GM18498 (cell line): ENCODE measurements at regions not wholly inside any gene's neighbourhood (a gene's known extent, or its start where the extent isn't known, plus 50 kb on each side); places are given as distances from the start of the nearest gene placed in this dataset.

ENCODE experiments used
- ATAC-seq: cut with Tn5 transposase; IDR thresholded peaks from one replicate; pipeline ENCODE4 v1.9.1; 2021; ENCODE audit warnings: mild to moderate bottlenecking, moderate library complexity; ENCODE audit not compliant: unreplicated experiment

- ATAC-seq = no peak
These were observed 1144.6 kb upstream of the CDH2 start for GRCh38 chr18:29321561-29321960.

- ATAC-seq = no peak
These were observed 1136.4 kb upstream of the CDH2 start for GRCh38 chr18:29313312-29313711.

- ATAC-seq = no peak
These were observed 1134.7 kb upstream of the CDH2 start for GRCh38 chr18:29311580-29311979.

GRCh38 chr18:29309366-29309765 is 1132.4 kb upstream of the CDH2 start:
- no peak for ATAC-seq

GRCh38 chr18:29307982-29308381 is 1131.1 kb upstream of the CDH2 start:
- no peak for ATAC-seq

GRCh38 chr18:29307231-29307630 is 1130.3 kb upstream of the CDH2 start:
- no peak for ATAC-seq

GRCh38 chr18:29305516-29305915 is 1128.6 kb upstream of the CDH2 start:
- ATAC-seq = no peak

- ATAC-seq = no peak
These were observed 1124.1 kb upstream of the CDH2 start for GRCh38 chr18:29301048-29301447.

- ATAC-seq = no peak
These were observed 1108.5 kb upstream of the CDH2 start for GRCh38 chr18:29285471-29285870.

- no peak for ATAC-seq
These were observed 1094.6 kb upstream of the CDH2 start for GRCh38 chr18:29271501-29271900.

- no peak for ATAC-seq
These were observed 1082.9 kb upstream of the CDH2 start for GRCh38 chr18:29259838-29260237.

GRCh38 chr18:29254123-29254522 is 1077.2 kb upstream of the CDH2 start:
- ATAC-seq = no peak

- no peak for ATAC-seq
These were observed 1074.8 kb upstream of the CDH2 start for GRCh38 chr18:29251681-29252080.

- no peak for ATAC-seq
These were observed 1073.9 kb upstream of the CDH2 start for GRCh38 chr18:29250843-29251242.

- no peak for ATAC-seq
These were observed 1073.3 kb upstream of the CDH2 start for GRCh38 chr18:29250259-29250658.

GRCh38 chr18:29248805-29249204 is 1071.9 kb upstream of the CDH2 start:
- ATAC-seq = no peak

GRCh38 chr18:29241199-29241598 is 1064.3 kb upstream of the CDH2 start:
- ATAC-seq = no peak

GRCh38 chr18:29234751-29235150 is 1057.8 kb upstream of the CDH2 start:
- no peak for ATAC-seq

- no peak for ATAC-seq
These were observed 1049.3 kb upstream of the CDH2 start for GRCh38 chr18:29226213-29226612.

GRCh38 chr18:29225351-29225750 is 1048.4 kb upstream of the CDH2 start:
- no peak for ATAC-seq

- ATAC-seq = no peak
These were observed 1041.2 kb upstream of the CDH2 start for GRCh38 chr18:29218091-29218490.

GRCh38 chr18:29217124-29217915 is 1040.4 kb upstream of the CDH2 start:
- ATAC-seq = no peak

GRCh38 chr18:29198834-29199233 is 1021.9 kb upstream of the CDH2 start:
- ATAC-seq = no peak
